ENCODE measurements at regions not wholly inside any gene's neighbourhood (a gene's known extent, or its start where the extent isn't known, plus 50 kb on each side); places are given as distances from the start of the nearest gene placed in this dataset.

GRCh38 chr1:193957556-193958095 is 771.2 kb upstream of the B3GALT2 start:
- H3K27ac Mint-ChIP-seq: no peak overlapping the region
- H3K36me3 Mint-ChIP-seq (ENCODE audit: low read depth): no peaks in the 10 kb centered on the region
- H3K4me1 Mint-ChIP-seq: no peaks in the 10 kb centered on the region
- ATAC-seq (replicated peaks): no peak
- H3K27me3 Mint-ChIP-seq: no peaks in the 10 kb centered on the region
- H3K4me3 Mint-ChIP-seq: no peak overlapping the region
- H3K9me3 Mint-ChIP-seq: no peaks in the 10 kb centered on the region

GRCh38 chr1:193952778-193953374 is 766.5 kb upstream of the B3GALT2 start:
- no peak for ATAC-seq (replicated peaks)
- no peaks in the 10 kb centered on the region for H3K36me3 Mint-ChIP-seq (ENCODE audit: low read depth)
- H3K4me1 Mint-ChIP-seq: no peaks in the 10 kb centered on the region
- H3K4me3 Mint-ChIP-seq: no peak overlapping the region
- no peaks in the 10 kb centered on the region for H3K9me3 Mint-ChIP-seq
- H3K27me3 Mint-ChIP-seq: no peaks in the 10 kb centered on the region
- no peak overlapping the region for H3K27ac Mint-ChIP-seq

GRCh38 chr1:193951984-193952383 is 765.6 kb upstream of the B3GALT2 start:
- no peak for ATAC-seq (replicated peaks)
- no peaks in the 10 kb centered on the region for H3K27me3 Mint-ChIP-seq
- no peak overlapping the region for H3K27ac Mint-ChIP-seq
- H3K4me3 Mint-ChIP-seq: no peak overlapping the region
- no peaks in the 10 kb centered on the region for H3K36me3 Mint-ChIP-seq (ENCODE audit: low read depth)
- no peaks in the 10 kb centered on the region for H3K9me3 Mint-ChIP-seq
- no peaks in the 10 kb centered on the region for H3K4me1 Mint-ChIP-seq

GRCh38 chr1:193944454-193944853 is 758.0 kb upstream of the B3GALT2 start:
- Mint-ChIP-seq H3K27ac (no peak overlapping the region), H3K27me3 (no peaks in the 10 kb centered on the region), H3K9me3 (peaks cover 6% of the 10 kb centered on the region), H3K4me3 (no peak overlapping the region), H3K36me3 (ENCODE audit: low read depth) (no peaks in the 10 kb centered on the region), H3K4me1 (no peaks in the 10 kb centered on the region)
- ATAC-seq (replicated peaks): no peak

GRCh38 chr1:193940176-193940575 is 753.8 kb upstream of the B3GALT2 start:
- peaks cover 3% of the 10 kb centered on the region for H3K9me3 Mint-ChIP-seq
- no peak overlapping the region for H3K4me3 Mint-ChIP-seq
- no peaks in the 10 kb centered on the region for H3K27me3 Mint-ChIP-seq
- no peak overlapping the region for H3K27ac Mint-ChIP-seq
- no peaks in the 10 kb centered on the region for H3K36me3 Mint-ChIP-seq (ENCODE audit: low read depth)
- ATAC-seq (replicated peaks): no peak
- no peaks in the 10 kb centered on the region for H3K4me1 Mint-ChIP-seq

GRCh38 chr1:193939585-193939984 is 753.2 kb upstream of the B3GALT2 start:
- Mint-ChIP-seq H3K27ac (no peak overlapping the region), H3K27me3 (no peaks in the 10 kb centered on the region), H3K9me3 (peaks cover 3% of the 10 kb centered on the region), H3K4me3 (no peak overlapping the region), H3K4me1 (no peaks in the 10 kb centered on the region), H3K36me3 (ENCODE audit: low read depth) (no peaks in the 10 kb centered on the region)
- no peak for ATAC-seq (replicated peaks)

GRCh38 chr1:193937308-193937707 is 750.9 kb upstream of the B3GALT2 start:
- H3K36me3 Mint-ChIP-seq (ENCODE audit: low read depth): no peaks in the 10 kb centered on the region

GRCh38 chr1:193932979-193933378 is 746.6 kb upstream of the B3GALT2 start:
- H3K4me1 Mint-ChIP-seq: no peaks in the 10 kb centered on the region
- no peak for ATAC-seq (replicated peaks)
- no peaks in the 10 kb centered on the region for H3K27me3 Mint-ChIP-seq
- H3K27ac Mint-ChIP-seq: no peak overlapping the region
- no peak overlapping the region for H3K4me3 Mint-ChIP-seq
- no peaks in the 10 kb centered on the region for H3K9me3 Mint-ChIP-seq
- no peaks in the 10 kb centered on the region for H3K36me3 Mint-ChIP-seq (ENCODE audit: low read depth)

More at GRCh38 chr1:193937308-193937707, 750.9 kb upstream of the B3GALT2 start:
- H3K27me3 Mint-ChIP-seq: no peaks in the 10 kb centered on the region
- no peaks in the 10 kb centered on the region for H3K4me1 Mint-ChIP-seq
- no peak for ATAC-seq (replicated peaks)
- H3K4me3 Mint-ChIP-seq: no peak overlapping the region
- no peaks in the 10 kb centered on the region for H3K9me3 Mint-ChIP-seq
- H3K27ac Mint-ChIP-seq: no peak overlapping the region

GRCh38 chr1:193931356-193931755 is 744.9 kb upstream of the B3GALT2 start:
- Mint-ChIP-seq H3K4me1 (no peaks in the 10 kb centered on the region), H3K36me3 (ENCODE audit: low read depth) (no peaks in the 10 kb centered on the region), H3K27ac (no peak overlapping the region), H3K9me3 (no peaks in the 10 kb centered on the region), H3K4me3 (no peak overlapping the region), H3K27me3 (no peaks in the 10 kb centered on the region)
- no peak for ATAC-seq (replicated peaks)

- no peak for ATAC-seq (replicated peaks)
- H3K27ac Mint-ChIP-seq: no peak overlapping the region
- no peak overlapping the region for H3K4me3 Mint-ChIP-seq
- H3K27me3 Mint-ChIP-seq: no peaks in the 10 kb centered on the region
- no peaks in the 10 kb centered on the region for H3K4me1 Mint-ChIP-seq
- H3K36me3 Mint-ChIP-seq (ENCODE audit: low read depth): no peaks in the 10 kb centered on the region
- peaks cover 4% of the 10 kb centered on the region for H3K9me3 Mint-ChIP-seq
Measured at GRCh38 chr1:193929374-193930033, 743.1 kb upstream of the B3GALT2 start.

GRCh38 chr1:193927550-193927949 is 741.1 kb upstream of the B3GALT2 start:
- Mint-ChIP-seq H3K36me3 (ENCODE audit: low read depth) (no peaks in the 10 kb centered on the region), H3K4me1 (no peaks in the 10 kb centered on the region), H3K9me3 (peaks cover 4% of the 10 kb centered on the region), H3K27ac (no peak overlapping the region), H3K4me3 (no peak overlapping the region), H3K27me3 (no peaks in the 10 kb centered on the region)
- ATAC-seq (replicated peaks): no peak

GRCh38 chr1:193926956-193927355 is 740.5 kb upstream of the B3GALT2 start:
- no peak overlapping the region for H3K4me3 Mint-ChIP-seq
- H3K27me3 Mint-ChIP-seq: no peaks in the 10 kb centered on the region
- peaks cover 4% of the 10 kb centered on the region for H3K9me3 Mint-ChIP-seq
- no peak for ATAC-seq (replicated peaks)
- no peak overlapping the region for H3K27ac Mint-ChIP-seq
- H3K36me3 Mint-ChIP-seq (ENCODE audit: low read depth): no peaks in the 10 kb centered on the region
- no peaks in the 10 kb centered on the region for H3K4me1 Mint-ChIP-seq

GRCh38 chr1:193919827-193920226 is 733.4 kb upstream of the B3GALT2 start:
- no peaks in the 10 kb centered on the region for H3K36me3 Mint-ChIP-seq (ENCODE audit: low read depth)
- no peak overlapping the region for H3K27ac Mint-ChIP-seq
- no peaks in the 10 kb centered on the region for H3K9me3 Mint-ChIP-seq
- no peak overlapping the region for H3K4me3 Mint-ChIP-seq
- H3K27me3 Mint-ChIP-seq: no peaks in the 10 kb centered on the region
- no peak for ATAC-seq (replicated peaks)
- H3K4me1 Mint-ChIP-seq: no peaks in the 10 kb centered on the region

- Mint-ChIP-seq H3K36me3 (ENCODE audit: low read depth) (no peaks in the 10 kb centered on the region), H3K4me1 (no peaks in the 10 kb centered on the region), H3K4me3 (no peak overlapping the region), H3K27ac (no peak overlapping the region), H3K27me3 (no peaks in the 10 kb centered on the region), H3K9me3 (no peaks in the 10 kb centered on the region)
- ATAC-seq (replicated peaks): no peak
Measured at GRCh38 chr1:193916452-193916851, 730.0 kb upstream of the B3GALT2 start.

GRCh38 chr1:193914871-193915270 is 728.5 kb upstream of the B3GALT2 start:
- no peaks in the 10 kb centered on the region for H3K36me3 Mint-ChIP-seq (ENCODE audit: low read depth)
- no peaks in the 10 kb centered on the region for H3K9me3 Mint-ChIP-seq
- H3K27me3 Mint-ChIP-seq: no peaks in the 10 kb centered on the region
- ATAC-seq (replicated peaks): no peak
- H3K27ac Mint-ChIP-seq: no peak overlapping the region
- no peaks in the 10 kb centered on the region for H3K4me1 Mint-ChIP-seq
- no peak overlapping the region for H3K4me3 Mint-ChIP-seq

All from activated T-helper 17 cell treated with anti-CD3 and anti-CD28 coated beads, Interleukin-2, amount 50 U/mL, for 72 hours (primary cell).